ENCODE measurements at regions not wholly inside any gene's neighbourhood (a gene's known extent, or its start where the extent isn't known, plus 50 kb on each side); places are given as distances from the start of the nearest gene placed in this dataset.

GRCh38 chr17:51402899-51403298, 142.6 kb downstream of the UTP18 start:
- Histone ChIP-seq H3K9me2 (ENCODE audit: insufficient read depth) (no peaks in the 10 kb centered on the region), H3K79me2 (ENCODE audit: insufficient read depth) (no peaks in the 10 kb centered on the region), H3F3A (ENCODE audit: insufficient read depth) (no peaks in the 10 kb centered on the region), H3K27me3 (replicated peaks; ENCODE audit: insufficient read depth) (no peaks in the 10 kb centered on the region), H3K4me2 (ENCODE audit: unreplicated experiment) (no peak overlapping the region), H2AFZ (no peak overlapping the region), H4K20me1 (ENCODE audit: insufficient read depth) (no peaks in the 10 kb centered on the region), H3K36me3 (ENCODE audit: low read depth) (no peaks in the 10 kb centered on the region), H3K9me3 (ENCODE audit: low read depth) (no peaks in the 10 kb centered on the region), H3K4me1 (ENCODE audit: insufficient read depth) (no peaks in the 10 kb centered on the region), H3K9ac (no peak overlapping the region), H3K27ac (no peak overlapping the region), H3K4me3 (no peak overlapping the region)
- TF ChIP-seq EZH2 (IDR thresholded peaks at IDR 0.05; ENCODE audit: insufficient read depth, poor library complexity, severe bottlenecking) (no peak), EZH2phosphoT487 (IDR thresholded peaks at IDR 0.05; ENCODE audit: insufficient read depth, low read depth) (no peak)
- 12 to 14% methylated on average over 1 of the region's 1 CpG for WGBS, 2 experiments (ENCODE audit: low coverage in 1 of 2, low lambda C conversion rate in 2 of 2, missing lambda C conversion rate in 2 of 2)
- DNase-seq = no peak
- in situ Hi-C loops (cut with MboI) = no loop called here

- H2AFZ ChIP-seq = no peak overlapping the region
- no peaks in the 10 kb centered on the region for H3F3A ChIP-seq (ENCODE audit: insufficient read depth)
- H3K27me3 ChIP-seq (replicated peaks; ENCODE audit: insufficient read depth) = no peaks in the 10 kb centered on the region
- no peaks in the 10 kb centered on the region for H3K4me1 ChIP-seq (ENCODE audit: insufficient read depth)
- no peak overlapping the region for H3K27ac ChIP-seq
- no peaks in the 10 kb centered on the region for H3K9me3 ChIP-seq (ENCODE audit: low read depth)
- in situ Hi-C loops (cut with MboI) = no loop called here
- no peak for DNase-seq
- H4K20me1 ChIP-seq (ENCODE audit: insufficient read depth) = no peaks in the 10 kb centered on the region
- WGBS, 2 experiments (ENCODE audit: low coverage in 1 of 2, low lambda C conversion rate in 2 of 2, missing lambda C conversion rate in 2 of 2) = 26 to 37% methylated on average over 5 of the region's 5 CpGs
- H3K4me2 ChIP-seq (ENCODE audit: unreplicated experiment) = no peak overlapping the region
- no peaks in the 10 kb centered on the region for H3K36me3 ChIP-seq (ENCODE audit: low read depth)
- TF ChIP-seq EZH2phosphoT487 (IDR thresholded peaks at IDR 0.05; ENCODE audit: insufficient read depth, low read depth) (no peak), EZH2 (IDR thresholded peaks at IDR 0.05; ENCODE audit: insufficient read depth, poor library complexity, severe bottlenecking) (no peak)
- no peaks in the 10 kb centered on the region for H3K79me2 ChIP-seq (ENCODE audit: insufficient read depth)
- no peaks in the 10 kb centered on the region for H3K9me2 ChIP-seq (ENCODE audit: insufficient read depth)
- H3K4me3 ChIP-seq = no peak overlapping the region
- no peak overlapping the region for H3K9ac ChIP-seq
Observed at GRCh38 chr17:51407576-51407975, 147.2 kb downstream of the UTP18 start.

DNA sequence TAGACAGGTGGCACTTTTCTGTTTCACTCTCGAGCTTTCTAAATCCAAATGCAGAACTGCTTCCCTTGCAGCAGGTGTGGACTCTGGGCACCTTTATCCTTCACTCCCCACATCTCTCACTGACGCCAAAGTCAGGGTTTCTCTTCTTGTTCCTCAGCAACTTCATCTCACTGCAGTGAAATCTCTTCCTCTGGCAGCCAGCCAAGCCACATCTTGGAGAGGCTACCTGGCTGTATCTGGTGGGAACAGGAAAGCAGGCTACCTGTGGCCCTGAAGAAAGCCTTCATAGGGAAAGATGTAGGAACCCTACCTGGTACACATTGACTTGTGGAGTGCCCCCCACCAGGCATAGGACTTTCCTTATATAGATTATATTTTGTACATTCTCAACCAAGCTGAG, 159.1 kb downstream of the UTP18 start:
- H3K4me2 ChIP-seq (ENCODE audit: unreplicated experiment) = no peak overlapping the region
- no peak overlapping the region for H3K4me3 ChIP-seq
- DNase-seq = no peak
- H3K36me3 ChIP-seq (ENCODE audit: low read depth) = no peaks in the 10 kb centered on the region
- H3K9ac ChIP-seq = no peak overlapping the region
- H3K27ac ChIP-seq = no peak overlapping the region
- TF ChIP-seq EZH2 (IDR thresholded peaks at IDR 0.05; ENCODE audit: insufficient read depth, poor library complexity, severe bottlenecking) = no peak
- no peak for TF ChIP-seq EZH2phosphoT487 (IDR thresholded peaks at IDR 0.05; ENCODE audit: insufficient read depth, low read depth)
- no peaks in the 10 kb centered on the region for H3K9me3 ChIP-seq (ENCODE audit: low read depth)
- no peaks in the 10 kb centered on the region for H3K9me2 ChIP-seq (ENCODE audit: insufficient read depth)
- no peaks in the 10 kb centered on the region for H3F3A ChIP-seq (ENCODE audit: insufficient read depth)
- no peaks in the 10 kb centered on the region for H3K27me3 ChIP-seq (replicated peaks; ENCODE audit: insufficient read depth)
- 5 to 7% methylated on average over 2 of the region's 2 CpGs for WGBS, 2 experiments (ENCODE audit: low coverage in 1 of 2, low lambda C conversion rate in 2 of 2, missing lambda C conversion rate in 2 of 2)
- H3K4me1 ChIP-seq (ENCODE audit: insufficient read depth) = no peaks in the 10 kb centered on the region
- H2AFZ ChIP-seq = no peak overlapping the region
- no peaks in the 10 kb centered on the region for H4K20me1 ChIP-seq (ENCODE audit: insufficient read depth)
- H3K79me2 ChIP-seq (ENCODE audit: insufficient read depth) = no peaks in the 10 kb centered on the region
- in situ Hi-C loops (cut with MboI) = no loop called here

DNA sequence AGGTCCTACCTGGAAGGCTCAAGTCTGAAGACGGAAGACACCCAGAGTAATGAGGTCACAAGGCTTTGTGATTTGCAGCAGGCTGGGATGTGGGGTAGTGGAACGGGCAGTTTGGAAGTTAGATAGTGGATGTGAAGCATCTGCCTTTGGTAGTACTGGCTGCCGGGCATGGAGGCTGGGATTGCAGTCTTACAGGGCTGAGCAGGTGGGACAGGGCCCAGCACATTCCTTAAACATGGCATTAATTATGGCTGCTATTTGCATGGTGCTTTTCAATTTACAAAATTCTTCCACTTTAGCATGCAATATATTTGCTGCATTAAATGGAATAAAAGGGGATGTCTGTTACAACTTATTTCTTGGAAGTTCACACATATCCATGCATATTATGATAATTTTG, 161.2 kb downstream of the UTP18 start:
- Histone ChIP-seq H2AFZ (no peak overlapping the region), H3F3A (ENCODE audit: insufficient read depth) (no peaks in the 10 kb centered on the region), H3K27me3 (replicated peaks; ENCODE audit: insufficient read depth) (no peaks in the 10 kb centered on the region), H3K9me2 (ENCODE audit: insufficient read depth) (no peaks in the 10 kb centered on the region), H3K36me3 (ENCODE audit: low read depth) (no peaks in the 10 kb centered on the region), H3K4me1 (ENCODE audit: insufficient read depth) (no peaks in the 10 kb centered on the region), H4K20me1 (ENCODE audit: insufficient read depth) (no peaks in the 10 kb centered on the region), H3K27ac (no peak overlapping the region), H3K79me2 (ENCODE audit: insufficient read depth) (no peaks in the 10 kb centered on the region), H3K4me2 (ENCODE audit: unreplicated experiment) (no peak overlapping the region), H3K4me3 (no peak overlapping the region), H3K9me3 (ENCODE audit: low read depth) (no peaks in the 10 kb centered on the region), H3K9ac (no peak overlapping the region)
- TF ChIP-seq EZH2 (IDR thresholded peaks at IDR 0.05; ENCODE audit: insufficient read depth, poor library complexity, severe bottlenecking) (no peak), EZH2phosphoT487 (IDR thresholded peaks at IDR 0.05; ENCODE audit: insufficient read depth, low read depth) (no peak)
- WGBS, 2 experiments (ENCODE audit: low coverage in 1 of 2, low lambda C conversion rate in 2 of 2, missing lambda C conversion rate in 2 of 2) = 27 to 31% methylated on average over 3 of the region's 3 CpGs
- in situ Hi-C loops (cut with MboI) = no loop called here
- DNase-seq = no peak

DNA sequence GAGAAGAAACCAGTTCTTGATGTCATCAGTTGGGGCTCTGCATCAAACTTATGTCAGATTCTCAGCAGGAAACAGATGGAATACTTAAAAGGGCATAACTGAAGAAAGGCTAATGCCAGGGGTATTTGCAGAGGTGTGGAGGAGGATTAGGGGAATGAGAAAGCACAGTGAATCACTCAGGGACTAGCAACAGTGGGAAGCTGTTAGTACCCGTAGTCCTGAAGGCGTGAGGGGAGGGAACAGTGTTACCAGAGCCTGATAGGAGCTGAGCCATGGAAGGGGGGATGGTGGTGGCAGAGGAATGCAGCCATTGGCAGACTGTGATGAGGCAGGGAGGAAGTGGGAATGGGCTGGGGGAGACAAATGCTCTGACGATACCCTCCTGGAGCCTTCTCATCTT, 162.3 kb downstream of the UTP18 start:
- H2AFZ ChIP-seq = no peak overlapping the region
- in situ Hi-C loops (cut with MboI) = no loop called here
- H3K4me3 ChIP-seq = no peak overlapping the region
- H3K27ac ChIP-seq = no peak overlapping the region
- H3K4me2 ChIP-seq (ENCODE audit: unreplicated experiment) = no peak overlapping the region
- no peaks in the 10 kb centered on the region for H4K20me1 ChIP-seq (ENCODE audit: insufficient read depth)
- 2 to 6% methylated on average over 3 of the region's 3 CpGs for WGBS, 2 experiments (ENCODE audit: low coverage in 1 of 2, low lambda C conversion rate in 2 of 2, missing lambda C conversion rate in 2 of 2)
- DNase-seq = no peak
- H3K27me3 ChIP-seq (replicated peaks; ENCODE audit: insufficient read depth) = no peaks in the 10 kb centered on the region
- no peaks in the 10 kb centered on the region for H3K4me1 ChIP-seq (ENCODE audit: insufficient read depth)
- no peaks in the 10 kb centered on the region for H3F3A ChIP-seq (ENCODE audit: insufficient read depth)
- no peaks in the 10 kb centered on the region for H3K36me3 ChIP-seq (ENCODE audit: low read depth)
- H3K9ac ChIP-seq = no peak overlapping the region
- no peaks in the 10 kb centered on the region for H3K79me2 ChIP-seq (ENCODE audit: insufficient read depth)
- TF ChIP-seq EZH2 (IDR thresholded peaks at IDR 0.05; ENCODE audit: insufficient read depth, poor library complexity, severe bottlenecking) (no peak), EZH2phosphoT487 (IDR thresholded peaks at IDR 0.05; ENCODE audit: insufficient read depth, low read depth) (no peak)
- H3K9me3 ChIP-seq (ENCODE audit: low read depth) = no peaks in the 10 kb centered on the region
- no peaks in the 10 kb centered on the region for H3K9me2 ChIP-seq (ENCODE audit: insufficient read depth)
